Fibroblast of the conjunctiva (primary cell): ENCODE measurements at regions not wholly inside any gene's neighbourhood (a gene's known extent, or its start where the extent isn't known, plus 50 kb on each side); places are given as distances from the start of the nearest gene placed in this dataset.
"Not testable (repeated sequence)": the region's sequence is repeated elsewhere in the genome, so short reads cannot be mapped to it uniquely, and the experiment has no call there.

Source experiments
- DNase-seq: peaks from one replicate; pipeline ENCODE4 v3.0.0-alpha.2; 2010; ENCODE audit warnings: low read depth

DNA sequence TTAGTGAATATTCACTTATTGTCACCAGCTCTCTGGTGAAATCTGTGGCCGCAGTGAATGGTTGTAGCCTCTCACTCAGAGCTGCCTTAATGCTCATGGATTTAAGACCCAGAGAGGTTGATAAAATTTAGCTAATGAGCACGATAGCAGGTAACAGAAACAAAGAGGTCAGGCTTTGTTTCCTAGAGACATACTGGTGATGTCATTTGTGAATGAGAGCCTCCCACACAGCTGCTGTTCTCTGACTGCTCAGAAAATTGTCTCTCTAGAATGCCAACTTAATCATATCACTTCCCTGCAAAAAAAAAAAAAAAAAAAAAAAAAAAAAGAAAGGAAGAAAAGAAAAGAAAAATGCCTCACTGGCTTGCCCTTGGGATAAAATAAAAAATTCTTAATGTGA is 411.7 kb upstream of the MYT1L start:
- DNase-seq = no peak

- no peak for DNase-seq
Observed at GRCh38 chr2:2740238-2740775, 409.2 kb upstream of the MYT1L start.

- DNase-seq = no peak
Observed at GRCh38 chr2:2739231-2739795, 408.2 kb upstream of the MYT1L start.

GRCh38 chr2:2738684-2739083 is 407.6 kb upstream of the MYT1L start:
- DNase-seq = no peak

GRCh38 chr2:2738276-2738675 is 407.2 kb upstream of the MYT1L start:
- no peak for DNase-seq

DNA sequence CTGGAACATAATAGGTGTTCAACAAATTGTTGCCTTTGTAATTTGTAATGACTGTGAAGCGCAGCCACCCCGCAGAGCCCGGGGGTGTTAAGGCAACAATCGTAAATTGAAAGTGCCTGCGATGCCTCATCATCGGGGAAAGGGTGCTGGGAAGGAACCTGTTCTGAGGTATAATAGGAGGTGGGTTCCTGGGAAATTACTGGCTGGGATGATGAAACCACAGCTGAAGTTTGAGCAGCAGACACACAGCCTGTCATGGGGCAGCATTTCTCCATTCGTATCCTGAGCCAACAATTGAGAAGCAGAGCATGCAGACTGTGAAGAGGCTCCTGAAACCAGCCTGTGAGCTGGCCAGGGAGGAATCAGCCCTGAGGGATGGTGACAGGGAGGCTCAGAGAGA is 404.0 kb upstream of the MYT1L start:
- no peak for DNase-seq

GRCh38 chr2:2734308-2734707 is 403.2 kb upstream of the MYT1L start:
- no peak for DNase-seq

DNA sequence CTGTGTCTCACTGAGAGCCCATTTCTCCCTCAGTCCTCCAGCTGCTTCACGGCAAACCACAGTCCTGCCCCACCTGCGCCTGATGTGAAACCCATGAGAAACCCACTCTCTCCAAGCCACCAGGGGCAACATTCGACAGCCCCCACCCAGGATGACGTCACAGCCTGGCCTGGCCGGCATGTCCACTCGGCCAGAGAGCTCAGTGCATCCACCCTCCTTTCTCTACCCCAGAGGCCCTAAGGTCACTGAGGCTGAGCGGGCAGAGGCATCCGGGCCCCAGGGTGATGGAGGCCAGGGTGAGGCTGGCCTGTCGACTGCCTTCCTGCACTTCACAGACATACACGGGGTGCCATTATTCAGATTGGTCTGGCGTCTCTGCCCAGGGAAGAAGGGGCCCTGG is 402.7 kb upstream of the MYT1L start:
- no peak for DNase-seq

DNA sequence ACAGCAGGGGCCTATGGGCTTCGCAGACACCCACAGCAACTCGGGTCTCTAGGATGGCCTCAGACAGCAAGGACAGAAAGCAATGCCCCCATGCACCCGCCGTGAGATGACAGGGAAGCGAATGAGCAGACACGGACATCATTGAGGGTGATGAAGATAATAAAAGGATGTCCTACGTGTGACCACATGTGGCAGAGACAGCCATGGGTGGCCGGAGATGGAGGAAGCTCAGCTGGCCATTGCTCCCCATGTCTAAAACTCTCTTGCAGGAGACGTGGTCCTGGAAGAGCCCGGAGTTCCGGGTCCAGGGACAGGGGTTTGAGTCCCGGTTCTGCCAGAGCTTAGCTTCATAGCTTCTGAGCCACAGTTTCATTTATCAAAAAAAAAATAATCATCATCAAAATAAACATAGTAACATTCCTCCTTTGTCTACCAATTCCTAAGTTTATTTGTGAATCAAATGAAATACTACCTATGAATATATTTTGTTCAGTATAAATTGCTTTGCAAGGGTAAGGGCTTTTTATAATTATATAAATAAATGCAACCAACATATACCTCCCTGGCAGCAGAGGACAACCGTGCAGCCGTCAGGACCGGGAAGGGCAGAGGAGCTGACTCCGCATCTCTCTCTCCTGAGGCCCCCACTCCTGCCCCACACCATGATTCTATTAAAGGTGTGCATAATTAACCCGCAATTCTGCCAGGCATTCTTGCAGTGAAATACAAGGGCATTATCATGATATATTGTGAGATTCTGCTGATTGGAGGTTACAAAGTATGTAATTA is 401.4 kb upstream of the MYT1L start:
- DNase-seq = no peak

DNA sequence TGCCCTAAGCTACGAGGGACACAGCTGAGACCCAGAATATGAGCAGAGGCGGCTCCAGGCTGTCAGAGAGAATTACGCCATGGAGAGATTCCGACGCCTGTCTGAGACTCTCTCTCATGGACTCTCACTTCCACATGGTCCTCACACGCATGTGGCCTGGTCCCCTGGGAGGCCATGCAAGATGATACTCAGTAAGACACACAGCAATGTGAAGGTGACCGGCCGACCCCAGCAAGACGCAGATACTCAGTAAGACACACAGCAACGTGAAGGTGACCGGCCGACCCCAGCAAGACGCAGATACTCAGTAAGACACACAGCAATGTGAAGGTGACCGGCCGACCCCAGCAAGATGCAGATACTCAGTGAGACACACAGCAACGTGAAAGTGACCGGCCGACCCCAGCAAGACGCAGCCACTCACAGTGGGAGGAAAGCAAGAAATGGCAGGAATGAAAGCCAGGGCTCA is 400.8 kb upstream of the MYT1L start:
- no peak for DNase-seq

GRCh38 chr2:2731101-2731815 is 400.2 kb upstream of the MYT1L start:
- DNase-seq = no peak

GRCh38 chr2:2730301-2730833 is 399.3 kb upstream of the MYT1L start:
- DNase-seq = no peak

DNA sequence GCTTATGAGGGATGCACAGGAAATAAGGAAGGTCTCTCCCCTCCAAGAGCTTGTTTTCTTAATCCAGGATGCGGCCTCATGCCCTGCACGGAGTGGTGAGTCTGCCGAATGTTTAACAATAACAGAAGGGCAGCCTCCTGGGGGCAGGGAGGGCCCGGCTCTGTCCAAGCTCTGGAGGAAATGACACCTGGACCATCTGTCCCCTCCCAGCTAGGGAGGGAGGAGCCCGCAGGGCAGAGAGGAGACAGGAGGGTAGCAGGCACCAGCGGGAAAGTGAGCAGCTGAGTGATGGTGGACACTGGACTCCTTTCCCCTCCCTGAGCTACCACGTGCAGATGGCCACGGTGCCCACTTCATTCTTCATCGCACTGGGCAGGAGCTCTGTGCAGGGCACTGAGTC is 398.2 kb upstream of the MYT1L start:
- DNase-seq = no peak

DNA sequence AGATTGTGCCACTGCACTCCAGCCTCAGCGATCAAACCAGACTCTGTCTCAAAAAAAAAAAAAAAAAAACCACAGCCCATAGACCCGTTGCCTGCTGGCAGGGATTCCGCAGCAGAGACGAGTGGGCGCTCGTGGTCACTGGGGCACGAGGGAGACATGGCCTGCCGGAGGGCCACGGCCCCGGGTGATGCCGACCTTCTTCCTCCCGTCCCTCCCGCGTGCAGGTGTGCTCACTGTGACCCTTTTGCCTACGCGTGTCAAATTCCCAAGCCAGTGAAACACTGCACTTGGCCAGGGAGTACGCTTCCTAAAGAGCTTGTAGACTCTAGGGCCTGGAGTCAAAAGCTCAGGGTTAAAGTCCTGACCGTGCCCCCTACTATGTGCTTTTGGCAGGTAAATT is 397.6 kb upstream of the MYT1L start:
- DNase-seq = no peak

- DNase-seq = no peak
Observed at GRCh38 chr2:2727876-2728511, 396.9 kb upstream of the MYT1L start.

DNA sequence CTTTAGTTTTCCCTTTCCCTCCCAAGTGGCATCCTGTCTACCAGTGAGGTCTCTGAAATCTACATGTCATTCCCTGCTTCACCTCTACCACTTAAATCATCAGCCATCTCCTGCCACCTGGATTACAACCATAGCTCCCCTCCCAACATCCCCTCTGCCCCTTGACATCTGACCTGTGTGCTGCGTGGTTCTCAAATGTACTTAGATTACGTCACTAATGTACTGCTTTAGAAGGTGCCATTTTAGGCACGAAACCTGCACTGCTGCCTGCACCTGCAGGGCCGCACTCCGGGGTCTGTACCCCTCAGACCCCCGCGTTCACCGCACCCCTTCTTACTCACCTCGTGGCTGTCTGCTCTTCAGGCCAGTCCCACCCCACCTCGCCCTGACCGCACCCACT is 395.1 kb upstream of the MYT1L start:
- no peak for DNase-seq

DNA sequence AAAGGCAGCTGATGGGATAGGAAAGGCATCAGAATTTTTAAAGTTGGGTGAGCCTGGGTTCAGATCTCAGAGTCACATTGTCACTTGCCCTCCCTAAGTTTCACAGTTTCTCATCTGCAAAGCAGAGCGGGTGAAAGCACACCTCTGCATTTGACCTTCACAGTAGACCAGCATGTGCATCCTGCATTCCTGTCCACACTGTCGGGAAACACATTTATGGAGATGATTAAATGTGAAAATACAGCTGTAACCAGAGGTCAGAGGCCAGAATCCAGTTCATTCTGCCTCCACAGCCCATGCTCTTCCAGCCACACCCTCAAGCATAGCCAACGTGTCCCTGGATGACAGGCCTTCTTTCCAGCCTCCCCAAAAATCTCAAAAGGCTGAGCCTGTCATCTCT is 392.0 kb upstream of the MYT1L start:
- DNase-seq = no peak

DNA sequence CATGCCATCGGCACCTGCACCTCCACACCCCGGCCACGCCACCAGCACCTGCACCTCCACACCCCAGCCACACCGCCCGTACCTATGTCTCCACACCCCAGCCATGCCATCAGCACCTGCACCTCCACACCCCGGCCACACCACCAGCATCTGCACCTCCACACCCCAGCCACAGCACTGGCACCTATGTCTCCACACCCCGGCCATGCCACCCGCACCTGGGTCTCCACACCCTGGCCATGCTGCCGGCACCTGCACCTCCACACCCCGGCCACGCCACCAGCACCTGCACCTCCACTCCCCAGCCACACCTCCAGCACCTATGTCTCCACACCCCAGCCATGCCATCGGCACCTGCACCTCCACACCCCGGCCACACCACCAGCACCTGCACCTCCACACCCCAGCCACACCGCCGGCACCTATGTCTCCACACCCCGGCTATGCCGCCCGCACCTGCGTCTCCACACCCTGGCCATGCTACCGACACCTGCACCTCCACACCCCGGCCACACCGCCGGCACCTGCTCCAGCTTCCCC is 390.3 kb upstream of the MYT1L start:
- no peak for DNase-seq

DNA sequence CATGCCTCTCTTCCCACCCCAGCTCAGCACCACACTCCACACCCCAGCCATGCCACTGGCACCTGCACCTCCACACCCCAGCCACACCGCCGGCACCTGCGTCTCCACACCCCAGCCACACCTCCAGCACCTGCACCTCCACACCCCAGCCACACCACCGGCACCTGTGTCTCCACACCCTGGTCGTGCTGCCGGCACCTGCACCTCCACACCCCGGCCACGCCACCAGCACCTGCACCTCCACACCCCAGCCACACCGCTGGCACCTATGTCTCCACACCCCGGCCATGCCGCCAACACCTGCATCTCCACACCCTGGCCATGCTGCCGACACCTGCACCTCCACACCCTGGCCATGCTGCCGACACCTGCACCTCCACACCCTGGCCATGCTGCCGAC is 389.7 kb upstream of the MYT1L start:
- not testable (repeated sequence) for DNase-seq

DNA sequence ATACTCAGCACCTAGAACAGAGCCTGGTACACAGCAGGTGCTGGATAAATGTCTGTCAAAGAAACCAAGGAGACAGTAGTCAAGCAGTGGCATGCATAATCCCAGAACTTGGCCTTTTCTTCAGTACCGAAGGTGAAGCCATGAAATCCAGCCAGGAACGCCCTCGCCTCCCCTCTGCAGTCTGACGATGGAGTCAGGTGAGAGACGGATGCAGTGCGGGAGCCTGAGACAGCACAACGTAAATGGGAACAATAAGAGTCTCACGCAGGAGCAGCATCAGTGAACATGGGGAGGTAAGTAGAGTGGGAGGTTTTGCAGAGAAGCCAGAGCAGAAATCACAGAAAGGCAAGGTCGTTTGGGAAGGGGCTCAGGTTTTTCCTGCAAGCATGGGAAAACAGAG is 389.3 kb upstream of the MYT1L start:
- no peak for DNase-seq

GRCh38 chr2:2719781-2720180 is 388.7 kb upstream of the MYT1L start:
- DNase-seq = no peak

GRCh38 chr2:2719015-2719414 is 387.9 kb upstream of the MYT1L start:
- DNase-seq = no peak
